CD4-positive, alpha-beta T cell treated with Interleukin-4 for 1 hour (primary cell): ENCODE measurements at regions not wholly inside any gene's neighbourhood (a gene's known extent, or its start where the extent isn't known, plus 50 kb on each side); places are given as distances from the start of the nearest gene placed in this dataset.
"Not testable (repeated sequence)": the region's sequence is repeated elsewhere in the genome, so short reads cannot be mapped to it uniquely, and the experiment has no call there.

Experiments used
- DNase-seq, 2 donors: peaks; one replicate each; pipeline ENCODE4 v3.0.0-alpha.2; 2020 to 2022

DNA sequence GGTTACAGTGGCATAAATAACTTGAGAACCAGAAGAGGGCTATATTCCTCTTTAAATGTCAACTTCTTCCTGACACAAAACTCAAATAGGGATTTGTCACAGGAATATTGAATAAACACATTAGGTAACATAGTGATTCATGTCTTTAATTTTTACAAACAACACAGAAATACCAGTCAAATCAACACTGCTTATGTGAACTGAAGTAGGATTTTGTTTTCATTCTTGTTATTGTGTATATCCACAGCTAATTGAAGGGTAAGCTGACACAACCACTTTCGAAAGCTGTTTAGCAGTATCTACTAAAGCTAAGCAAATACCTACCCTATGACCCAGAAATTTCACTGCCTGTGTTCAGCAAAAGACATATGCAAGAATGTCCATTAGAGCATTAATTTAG, 120.4 kb upstream of the EOLA2 start:
- DNase-seq = no peak

DNA sequence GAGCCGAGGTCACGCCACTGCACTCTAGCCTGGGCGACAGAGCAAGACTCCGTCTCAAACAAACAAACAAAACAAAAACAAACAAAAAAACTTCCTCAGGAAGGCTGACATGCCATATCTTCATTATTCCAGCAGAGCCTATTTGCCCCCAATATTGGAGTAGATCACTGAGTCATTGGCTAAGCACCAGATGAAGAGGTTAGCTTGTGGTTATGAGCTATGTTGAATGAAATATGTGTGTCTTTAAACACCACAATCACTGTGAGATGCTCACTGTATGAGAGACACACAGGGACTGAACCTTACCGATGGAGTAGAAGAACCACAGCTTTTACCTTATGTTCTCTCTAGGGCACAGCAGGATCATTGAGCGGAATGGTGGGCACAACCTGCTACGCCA, 122.1 kb upstream of the EOLA2 start:
- DNase-seq = no peak

DNA sequence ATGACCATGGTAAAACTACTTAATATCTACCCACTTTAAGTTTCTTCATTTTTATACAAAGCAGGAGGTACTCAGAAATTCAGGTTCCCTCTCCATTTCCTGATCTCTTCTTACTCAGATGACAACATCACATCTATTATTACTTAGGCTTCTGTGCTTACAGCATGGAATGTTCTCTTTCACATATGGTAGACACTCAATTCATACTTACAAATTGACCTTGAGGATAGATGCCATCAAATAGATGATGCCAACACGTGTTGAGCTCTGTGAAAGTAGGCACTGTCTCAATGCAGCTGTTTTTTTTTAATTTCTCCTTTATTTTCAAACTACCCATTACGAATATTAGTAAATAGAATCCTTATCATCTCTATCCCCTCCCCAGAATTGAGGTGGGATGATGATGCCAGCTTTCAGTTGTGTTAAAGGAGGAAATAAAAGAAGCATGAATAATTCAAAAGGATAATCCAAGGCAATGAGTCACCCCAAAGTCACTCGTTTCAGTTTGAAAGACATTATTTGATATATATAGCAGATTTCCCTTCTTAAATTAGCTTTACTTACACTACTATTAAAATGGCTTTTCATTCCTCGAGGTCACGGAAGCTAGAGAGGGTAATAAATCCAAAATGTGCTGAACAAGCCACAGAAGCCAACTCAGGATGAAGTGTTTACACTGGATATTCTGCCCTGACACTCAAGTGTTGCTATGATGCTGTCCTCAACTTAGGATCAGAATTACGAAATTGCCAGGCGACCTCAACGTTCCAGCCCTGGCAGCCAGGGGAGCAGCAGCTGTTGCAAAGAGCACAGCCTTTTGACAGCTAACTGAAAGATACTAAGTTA, 124.2 kb upstream of the EOLA2 start:
- DNase-seq = no peak

DNA sequence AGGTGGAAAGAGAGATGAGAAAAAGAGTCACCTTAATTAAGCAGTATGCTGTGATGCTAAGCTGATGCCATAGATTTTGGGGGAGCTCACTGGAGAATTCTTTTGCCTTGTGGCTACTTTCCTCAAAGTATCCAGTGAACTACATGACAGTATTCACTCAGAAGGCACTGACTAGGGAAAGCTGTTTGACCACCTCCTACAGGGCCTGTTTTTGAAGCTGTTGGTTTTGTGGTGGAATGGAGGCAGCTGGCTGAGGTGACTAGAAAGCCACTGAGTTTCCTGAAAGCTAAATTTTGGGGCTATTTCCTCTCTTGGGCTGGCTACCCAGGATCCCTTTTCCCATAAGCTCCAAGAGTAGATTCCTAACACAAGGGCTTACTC, 124.8 kb upstream of the EOLA2 start:
- DNase-seq = no peak

DNA sequence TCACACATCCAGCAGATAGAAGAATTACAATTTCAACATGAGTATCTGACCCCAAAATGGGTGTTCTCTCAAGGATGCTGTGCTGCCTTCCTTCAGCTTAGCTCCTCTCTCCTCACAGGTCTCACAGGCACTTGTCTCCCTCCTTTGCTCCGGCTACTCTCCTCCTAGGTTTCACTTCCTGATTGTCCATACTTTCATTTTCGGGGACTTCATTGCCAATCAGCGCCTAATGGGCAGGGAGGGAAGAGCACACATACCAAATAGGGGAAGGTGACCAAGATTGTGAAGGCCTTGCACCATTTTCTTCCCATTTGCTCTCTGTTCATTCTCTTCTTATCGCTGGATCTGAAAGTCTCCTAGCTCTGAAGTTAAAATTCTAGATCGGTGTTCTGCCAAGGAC, 125.4 kb upstream of the EOLA2 start:
- no peak for DNase-seq

DNA sequence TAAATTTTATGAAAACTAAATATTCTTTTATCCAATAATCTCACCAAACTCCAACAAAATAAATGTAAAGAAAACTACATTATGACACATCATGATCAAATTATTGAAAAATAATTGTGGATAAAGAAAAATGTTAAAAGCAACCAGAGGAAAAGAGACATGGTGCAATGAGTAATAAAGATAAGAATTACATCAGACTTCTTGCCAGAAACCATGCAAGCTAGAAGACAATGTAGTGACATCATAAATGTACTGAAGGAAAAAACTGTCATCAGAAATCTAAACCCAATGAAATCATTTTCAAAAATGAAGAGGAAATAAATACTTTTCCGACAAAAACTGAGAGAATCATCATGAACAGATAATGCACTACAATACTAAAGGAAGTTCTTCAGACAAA, 135.9 kb upstream of the EOLA2 start:
- no peak for DNase-seq

DNA sequence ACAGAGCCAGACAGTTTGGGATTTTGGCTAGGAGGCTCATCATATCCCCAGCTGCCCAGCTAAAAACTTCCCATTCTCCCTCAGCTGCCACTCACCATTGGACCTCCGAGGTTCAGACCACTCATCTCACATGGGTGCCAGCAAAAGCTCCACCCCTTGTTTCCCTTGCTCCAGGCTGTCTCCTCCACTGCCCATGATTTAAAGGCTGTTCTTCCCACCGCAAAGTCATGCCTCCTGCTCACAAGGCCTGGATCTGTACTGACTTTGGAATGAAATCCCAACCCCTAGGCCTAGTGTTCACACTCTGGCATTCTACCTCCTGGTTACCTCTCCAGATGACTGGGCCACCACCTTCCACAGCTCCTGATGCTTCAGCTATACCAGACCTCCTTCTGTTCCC, 142.2 kb upstream of the EOLA2 start:
- DNase-seq = no peak

DNA sequence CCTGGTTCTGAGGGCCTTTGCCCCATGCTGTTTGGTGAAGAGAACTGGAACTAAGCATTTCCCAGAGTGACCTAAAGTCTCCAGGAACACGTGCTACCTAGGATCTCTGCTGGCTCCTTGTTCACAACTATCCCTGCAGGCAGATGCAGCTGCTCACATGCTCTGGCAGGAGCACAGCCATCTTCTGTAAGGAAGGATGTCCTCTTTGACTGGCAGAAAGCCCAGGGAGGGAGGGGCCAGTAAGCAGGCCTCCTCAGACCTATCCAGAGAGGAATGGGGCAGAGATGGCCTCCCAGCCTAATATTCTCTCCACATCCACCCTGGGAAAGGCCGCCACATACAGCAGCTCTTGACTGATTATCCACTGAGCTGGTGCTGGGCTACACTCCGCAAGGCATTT, 142.8 kb upstream of the EOLA2 start:
- DNase-seq = no peak

DNA sequence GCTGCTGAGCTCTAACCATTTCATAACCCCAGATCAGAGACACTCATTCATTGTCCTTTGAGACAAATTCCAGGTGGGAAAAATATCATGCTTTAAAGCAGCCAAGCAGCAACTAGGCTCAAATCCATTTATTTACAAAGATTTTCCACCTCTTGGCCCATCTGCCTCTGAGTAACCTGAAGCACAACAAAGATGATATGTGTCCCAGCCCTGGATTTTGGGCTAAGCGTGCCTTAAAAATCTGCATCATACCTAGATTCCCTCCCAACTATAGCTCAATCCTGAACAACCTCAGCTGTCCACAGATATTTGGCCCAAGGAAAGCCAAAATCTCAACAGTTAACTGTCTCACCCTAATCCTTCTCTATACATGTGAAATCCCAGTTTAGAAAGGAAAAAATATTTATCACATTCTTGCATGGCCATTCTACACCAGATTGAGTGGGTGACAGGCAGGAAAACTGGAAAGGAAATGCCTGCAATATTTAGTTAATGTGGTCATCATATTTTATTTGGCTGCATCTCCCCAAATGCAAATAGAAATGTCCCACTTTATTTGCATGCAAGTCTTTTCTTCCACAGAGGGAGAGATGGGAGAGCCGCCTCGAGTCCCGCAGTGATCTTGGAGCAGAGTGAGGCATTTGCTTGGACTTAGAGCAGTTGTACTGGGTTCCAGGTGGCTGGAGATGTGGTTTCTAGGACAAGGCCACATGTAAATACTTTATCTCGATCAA, 146.4 kb upstream of the EOLA2 start:
- no peak for DNase-seq

DNA sequence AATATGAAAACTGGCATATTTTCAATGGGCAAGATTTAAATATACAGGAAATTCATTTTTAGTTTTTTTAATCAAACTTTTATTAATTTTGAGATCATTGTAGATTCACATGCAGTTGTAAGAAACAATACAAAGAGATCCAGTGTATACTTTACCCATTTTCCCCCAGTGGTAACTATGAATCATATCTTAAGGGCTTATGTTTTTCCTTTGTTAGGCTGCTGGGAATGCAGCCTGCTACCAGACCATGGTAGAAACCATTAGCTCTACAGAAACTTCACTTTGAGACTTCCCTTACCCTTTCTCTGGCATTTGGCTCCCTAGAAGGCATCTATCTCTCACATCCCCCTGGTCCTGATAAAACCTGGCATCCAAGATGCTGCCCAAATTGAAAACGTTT, 147.6 kb upstream of the EOLA2 start:
- no peak for DNase-seq

DNA sequence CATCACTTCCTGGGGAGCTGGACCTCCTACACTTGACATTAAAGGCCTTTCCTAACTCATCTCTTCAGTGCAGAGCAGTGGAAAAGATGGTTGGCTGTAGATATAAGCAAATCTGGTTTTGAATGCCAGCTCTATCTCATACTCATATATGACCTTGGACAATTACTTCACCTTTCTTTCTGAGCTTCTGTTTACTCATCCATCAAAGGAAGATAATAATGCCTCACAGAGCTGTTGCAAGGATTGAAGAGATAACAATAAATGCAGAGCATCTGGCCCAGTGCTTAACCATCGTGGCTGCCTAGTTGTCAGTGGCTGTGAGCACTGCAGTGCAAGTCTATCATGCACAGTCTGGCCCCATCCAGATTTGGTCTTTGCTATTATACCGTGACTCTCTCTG, 148.1 kb upstream of the EOLA2 start:
- no peak for DNase-seq

DNA sequence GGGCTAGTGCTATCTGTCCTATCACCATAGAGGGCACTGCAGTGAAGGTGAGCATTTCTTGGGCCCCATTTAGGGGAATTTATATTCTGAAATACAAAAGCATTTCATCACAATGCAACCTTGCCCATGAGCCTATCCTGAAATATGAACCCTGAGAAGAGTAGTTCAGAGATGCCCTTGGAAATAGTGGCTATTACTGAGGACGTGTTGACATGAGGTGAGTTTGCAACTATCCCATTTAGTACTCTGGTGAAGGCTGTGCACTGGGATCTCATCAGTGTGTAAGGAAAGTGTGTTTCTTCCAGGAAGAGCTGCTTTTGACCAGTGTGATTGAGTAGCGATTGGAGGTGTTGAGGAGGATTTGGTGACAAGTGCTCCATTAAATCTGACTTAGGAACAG, 149.3 kb upstream of the EOLA2 start:
- no peak for DNase-seq

DNA sequence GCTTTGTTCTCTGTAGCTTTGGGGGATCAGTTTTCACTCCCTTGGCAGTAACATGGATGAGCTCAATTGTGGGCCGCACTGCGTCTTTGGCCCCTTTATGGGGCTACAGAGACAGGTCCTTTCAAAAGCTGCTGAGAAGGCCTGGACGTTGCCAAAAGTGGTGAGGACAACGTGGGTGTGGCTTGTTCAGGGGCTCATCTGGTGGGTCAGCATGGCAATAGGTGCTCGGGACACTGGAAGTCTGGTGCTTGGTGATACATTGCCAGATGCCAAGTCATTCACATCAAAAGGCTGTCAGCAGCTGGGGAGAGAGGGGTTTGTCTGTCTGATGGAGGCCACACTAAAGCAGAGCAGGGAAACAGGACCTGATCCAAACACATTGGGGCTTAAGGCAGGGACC, 149.8 kb upstream of the EOLA2 start:
- no peak for DNase-seq

DNA sequence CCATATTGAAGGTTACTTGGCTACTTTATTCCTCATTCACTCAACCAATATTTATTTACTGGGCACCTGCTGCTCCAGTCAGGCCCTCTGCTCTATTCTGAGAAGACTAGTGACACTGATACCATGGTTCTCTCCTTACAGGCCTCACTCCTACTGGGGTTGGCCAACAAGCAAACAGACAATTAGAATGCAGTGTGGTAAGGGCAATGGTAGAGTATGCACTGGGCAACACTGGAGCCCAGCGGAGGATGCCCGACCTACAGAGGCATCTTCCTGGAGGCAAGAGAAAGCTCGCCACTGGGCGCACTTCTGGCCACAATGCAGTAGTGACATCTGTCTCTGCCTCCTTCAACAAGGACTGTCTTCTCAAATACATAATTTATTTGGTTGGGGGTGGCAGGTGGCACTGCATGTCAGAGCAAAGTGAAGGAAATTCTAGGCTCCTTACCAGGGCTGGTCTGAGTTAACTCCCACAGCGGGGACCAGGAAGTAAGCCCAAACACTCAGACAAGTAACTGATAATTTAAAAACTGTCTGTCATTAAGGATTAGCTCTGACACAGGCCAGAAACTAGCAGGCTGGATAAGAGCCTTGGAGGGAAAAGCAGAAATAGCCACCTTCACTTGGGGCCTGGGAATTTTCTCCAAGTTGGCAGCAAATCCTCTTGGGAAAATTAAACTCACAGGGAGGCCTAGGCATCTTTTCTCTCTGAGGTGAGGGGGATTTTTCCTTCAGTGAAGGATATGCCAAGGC, 150.7 kb upstream of the EOLA2 start:
- no peak for DNase-seq

DNA sequence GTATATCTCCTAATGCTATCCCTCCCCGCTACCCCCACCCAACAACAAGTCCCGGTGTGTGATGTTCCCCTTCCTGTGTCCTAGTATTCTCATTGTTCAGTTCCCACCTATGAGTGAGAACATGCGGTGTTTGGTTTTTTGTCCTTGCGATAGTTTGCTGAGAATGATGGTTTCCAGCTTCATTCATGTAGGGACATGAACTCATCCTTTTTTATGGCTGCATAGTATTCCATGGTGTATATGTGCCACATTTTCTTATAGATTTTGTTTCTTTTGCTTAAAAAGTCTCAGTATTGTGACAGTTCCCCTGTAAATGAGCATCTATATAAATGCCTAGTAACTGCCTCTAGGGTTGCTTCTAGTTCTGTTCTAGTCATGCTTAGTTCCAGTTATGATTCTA, 153.0 kb upstream of the EOLA2 start:
- not testable (repeated sequence) for DNase-seq

DNA sequence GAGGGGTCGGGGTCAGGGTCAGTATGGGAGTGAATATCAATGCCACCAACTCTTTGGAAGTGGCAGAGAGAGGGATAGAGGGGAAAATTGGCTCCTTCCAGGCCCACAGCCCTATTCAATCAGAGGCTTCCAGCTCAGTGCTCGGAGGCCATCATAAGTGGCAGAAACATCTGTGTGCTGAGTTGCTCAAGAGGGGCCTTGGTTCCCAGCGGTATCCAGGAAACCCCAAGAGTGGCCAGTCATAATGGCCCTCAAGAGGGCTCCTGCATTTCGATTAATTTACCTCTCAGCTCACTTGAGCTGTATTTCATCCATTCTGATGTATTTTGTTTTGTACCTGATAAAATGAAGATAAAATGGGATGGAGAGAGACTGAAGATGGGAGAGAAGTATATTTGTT, 154.3 kb upstream of the EOLA2 start:
- DNase-seq = no peak

DNA sequence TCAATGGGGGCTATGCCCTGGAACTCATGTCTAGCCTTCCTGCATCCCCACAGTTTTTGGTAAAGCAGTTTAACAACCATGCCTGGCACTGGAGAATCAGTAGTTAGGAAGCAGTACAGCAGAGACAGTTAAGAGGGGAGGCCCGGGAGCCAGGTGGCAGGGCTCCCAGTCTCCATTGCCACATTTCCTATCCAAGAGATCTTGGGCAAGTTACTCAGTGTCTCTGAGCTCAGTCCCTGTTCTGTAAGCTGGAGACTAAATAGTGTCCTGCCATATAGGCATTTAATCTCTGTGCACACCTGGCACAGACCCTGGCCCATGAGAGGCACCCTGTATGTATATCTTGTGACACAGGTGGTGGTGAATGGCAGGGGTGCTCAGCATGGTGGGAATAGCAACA, 156.1 kb upstream of the EOLA2 start:
- no peak for DNase-seq

DNA sequence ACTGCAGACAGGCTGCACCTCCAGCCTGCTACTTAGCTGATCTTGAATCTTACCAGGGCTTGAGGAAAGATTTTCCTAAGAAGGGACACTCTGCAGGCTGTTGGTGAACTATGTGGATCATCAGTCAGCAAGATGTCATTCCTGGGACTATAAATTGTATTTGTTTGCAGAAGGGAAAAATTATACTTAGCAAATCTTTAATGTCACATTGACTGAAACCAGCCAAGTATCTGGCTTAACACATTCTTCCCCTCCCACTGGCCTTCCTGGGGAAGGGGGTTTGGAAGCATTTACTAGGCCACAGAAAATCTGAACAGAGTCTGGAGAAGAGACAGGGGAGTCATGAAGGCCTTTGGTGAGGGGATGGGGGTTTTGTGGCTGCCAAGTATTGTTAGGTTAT, 156.7 kb upstream of the EOLA2 start:
- DNase-seq = no peak

DNA sequence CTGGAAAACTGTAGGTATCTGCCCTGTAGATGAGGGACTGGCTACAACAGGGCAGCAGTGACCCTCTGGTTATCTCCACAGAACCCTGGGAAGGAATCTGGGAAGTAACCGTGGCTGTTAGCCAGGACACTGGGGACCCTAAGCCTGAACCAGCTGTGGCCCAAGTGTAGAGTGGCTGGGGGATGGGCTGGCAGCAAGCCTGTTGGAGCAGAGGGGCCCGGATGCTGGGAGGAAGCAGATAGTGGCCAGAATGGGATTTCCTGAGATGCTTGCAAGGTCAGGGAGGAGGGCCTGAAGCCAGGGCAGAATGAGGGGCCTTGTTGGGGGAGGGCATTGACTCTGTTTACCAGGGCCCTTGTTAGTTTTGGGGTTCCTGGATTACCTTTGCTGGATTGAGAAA, 161.0 kb upstream of the EOLA2 start:
- DNase-seq = no peak

DNA sequence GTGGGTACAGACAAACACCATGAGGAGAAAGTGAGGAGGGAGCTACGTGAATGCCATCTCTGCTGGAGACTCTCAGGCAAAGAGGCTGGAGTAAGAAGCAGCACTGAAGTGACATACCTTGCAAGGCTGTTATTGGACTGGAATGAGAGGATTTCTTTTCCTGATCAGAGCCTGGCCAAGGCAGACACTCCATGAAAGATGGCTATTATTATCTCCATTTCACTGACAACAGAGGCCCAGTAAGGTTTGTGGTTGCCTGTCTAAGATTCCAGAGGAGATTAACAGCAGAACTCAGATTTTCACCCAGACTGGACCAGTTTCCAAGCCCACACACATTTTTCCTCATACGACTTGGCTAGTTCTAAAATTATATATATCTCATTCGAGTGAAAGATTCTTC, 162.0 kb upstream of the EOLA2 start:
- DNase-seq = no peak

DNA sequence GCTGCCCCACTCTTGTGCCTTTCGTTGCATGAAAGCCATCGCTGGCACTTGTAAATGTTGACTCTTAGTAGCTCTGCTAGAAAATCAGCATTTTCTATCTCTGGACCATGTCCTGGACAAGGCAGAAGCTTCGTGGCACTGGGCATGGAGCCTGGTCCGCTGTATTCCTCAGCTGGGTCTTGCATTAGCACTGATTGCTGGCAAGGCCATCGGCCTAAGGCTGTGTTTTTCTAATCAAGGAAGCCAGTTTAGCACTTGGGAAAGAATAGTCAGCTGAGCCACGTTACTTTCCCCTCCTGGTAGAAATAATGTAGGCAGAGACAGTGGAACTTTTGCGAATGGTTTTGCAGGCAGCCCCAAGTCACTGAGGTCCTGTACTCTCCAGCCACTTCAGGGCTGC, 180.2 kb upstream of the EOLA2 start:
- DNase-seq = no peak

DNA sequence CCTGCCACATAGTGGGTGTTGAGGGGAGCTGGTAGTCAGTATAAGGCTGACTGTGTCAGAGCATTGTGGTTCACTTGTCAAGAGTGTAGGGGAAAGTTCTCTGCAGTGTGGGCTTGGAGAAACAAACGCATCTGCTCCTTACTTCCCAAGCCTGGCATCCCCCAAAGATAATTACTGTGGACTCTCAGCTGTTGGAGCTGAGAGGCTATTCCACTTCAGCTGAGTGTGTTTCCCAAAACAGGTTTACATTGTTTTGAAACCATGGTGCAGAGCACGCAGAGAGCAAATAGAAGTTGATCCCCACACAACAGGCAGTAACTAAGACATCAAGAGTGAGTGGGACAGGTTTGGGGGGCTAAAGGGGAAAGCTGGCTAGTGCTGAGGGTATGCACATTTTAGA, 181.0 kb upstream of the EOLA2 start:
- no peak for DNase-seq

DNA sequence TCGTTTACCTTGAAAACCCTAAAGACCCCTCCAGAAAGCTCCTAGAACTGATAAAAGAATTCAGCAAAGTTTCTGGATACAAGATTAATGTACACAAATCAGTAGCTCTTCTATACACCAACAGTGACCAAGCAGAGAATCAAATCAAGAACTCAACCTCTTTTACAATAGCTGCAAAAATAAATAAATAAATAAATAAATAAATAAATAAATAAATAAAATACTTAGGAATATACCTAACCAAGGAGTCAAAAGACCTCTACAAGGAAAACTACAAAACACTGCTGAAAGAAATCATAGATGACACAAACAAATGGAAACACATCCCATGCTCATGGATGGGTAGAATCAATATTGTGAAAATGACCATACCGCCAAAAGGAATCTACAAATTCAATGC, 186.8 kb upstream of the EOLA2 start:
- DNase-seq = not testable (repeated sequence)

DNA sequence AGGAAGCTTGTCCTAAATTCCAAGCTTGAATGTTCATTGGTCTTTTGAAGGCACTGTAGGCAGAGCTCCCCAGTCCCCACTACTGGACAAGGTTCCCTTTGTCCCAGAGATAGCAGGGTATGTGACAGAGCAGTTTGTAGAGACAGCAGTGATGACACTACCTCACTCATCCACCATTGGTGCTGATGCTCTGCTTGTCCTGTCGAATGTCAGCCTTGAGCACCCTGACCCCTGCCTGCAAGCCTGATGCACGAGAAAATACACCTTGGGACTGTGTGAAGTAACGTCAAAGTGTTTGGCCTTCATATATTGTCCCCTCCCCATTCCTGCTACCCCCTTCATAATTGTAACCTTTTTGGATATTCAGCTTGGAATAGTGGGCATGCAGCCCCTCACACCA, 188.9 kb upstream of the EOLA2 start:
- no peak for DNase-seq
